ENCODE measurements at regions not wholly inside any gene's neighbourhood (a gene's known extent, or its start where the extent isn't known, plus 50 kb on each side); places are given as distances from the start of the nearest gene placed in this dataset.

DNA sequence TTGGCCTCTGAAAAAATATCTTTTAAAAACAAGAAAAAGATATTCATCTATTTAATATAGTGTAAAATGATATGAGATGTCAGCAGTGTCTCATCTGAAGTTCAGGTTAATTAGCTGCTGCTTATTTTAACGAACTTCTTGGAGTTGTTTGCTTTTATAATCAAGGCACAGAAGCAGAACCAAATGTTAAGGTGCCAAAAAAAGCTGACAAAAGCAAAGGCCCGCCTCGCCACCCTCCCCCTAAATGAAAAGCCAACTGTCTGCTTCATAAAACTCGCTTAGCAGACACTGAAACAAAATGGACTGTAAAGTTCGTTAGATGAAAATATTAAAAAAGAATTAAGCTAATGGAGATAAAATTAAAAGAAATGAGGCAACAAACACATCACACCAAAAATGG lies 562.6 kb downstream of the ZEB2 start:
- TF ChIP-seq POLR2A (IDR thresholded peaks at IDR 0.05; ENCODE audit: low read length) (no peak), GATA1 (IDR thresholded peaks at IDR 0.05; ENCODE audit: low read depth, low read length) (no peak)
- no peak for DNase-seq

DNA sequence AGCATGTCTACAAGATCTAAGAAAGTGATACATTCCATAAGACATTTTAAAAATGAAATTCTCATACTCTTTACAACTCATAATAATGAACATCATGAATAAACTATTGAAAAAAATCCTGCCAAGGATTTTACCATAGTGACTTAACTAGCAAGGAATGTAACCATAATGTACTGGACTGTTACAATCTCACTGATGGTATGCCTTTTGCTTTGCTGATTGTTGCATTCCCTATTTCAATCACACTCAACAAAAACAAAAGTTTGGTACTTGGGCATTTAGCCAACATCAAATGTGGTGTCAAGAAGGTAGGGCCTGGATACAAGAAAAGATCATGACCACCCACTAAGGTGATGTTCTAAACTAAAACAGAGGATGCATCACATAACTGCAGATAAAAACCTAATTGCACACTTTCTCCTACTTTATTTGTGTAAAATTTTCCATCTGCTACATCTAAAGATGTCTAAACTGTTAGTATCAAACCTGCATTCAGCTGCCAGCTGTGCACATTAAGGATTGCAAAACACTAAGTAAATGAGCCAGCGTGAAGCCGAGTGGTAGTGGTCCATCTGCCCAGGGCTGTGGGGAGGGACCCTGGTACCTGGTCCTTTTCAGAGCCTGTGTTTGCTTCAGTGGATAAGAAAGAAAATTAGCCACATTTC lies 564.4 kb downstream of the ZEB2 start:
- no peak for TF ChIP-seq POLR2A (IDR thresholded peaks at IDR 0.05; ENCODE audit: low read length)
- no peak for TF ChIP-seq GATA1 (IDR thresholded peaks at IDR 0.05; ENCODE audit: low read depth, low read length)
- DNase-seq = no peak

DNA sequence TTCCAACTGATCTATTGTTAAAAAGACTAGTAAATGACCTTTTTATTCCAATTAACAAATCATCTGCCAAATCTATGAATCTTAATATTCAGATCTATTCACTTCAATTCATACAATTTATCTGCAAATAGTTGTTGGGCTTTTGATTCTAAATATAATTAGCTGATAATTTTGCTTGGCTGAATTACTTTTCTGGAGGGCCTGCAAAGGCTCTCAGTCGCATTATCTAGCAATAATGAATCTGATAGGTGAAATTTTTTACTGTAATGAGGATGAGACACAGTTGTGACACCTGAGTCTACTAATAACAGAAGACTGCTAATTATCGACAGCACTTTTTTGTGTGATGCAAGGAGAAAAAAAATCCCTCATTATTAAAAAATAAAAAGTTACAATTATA lies 565.1 kb downstream of the ZEB2 start:
- no peak for TF ChIP-seq GATA1 (IDR thresholded peaks at IDR 0.05; ENCODE audit: low read depth, low read length)
- TF ChIP-seq POLR2A (IDR thresholded peaks at IDR 0.05; ENCODE audit: low read length) = no peak
- no peak for DNase-seq

DNA sequence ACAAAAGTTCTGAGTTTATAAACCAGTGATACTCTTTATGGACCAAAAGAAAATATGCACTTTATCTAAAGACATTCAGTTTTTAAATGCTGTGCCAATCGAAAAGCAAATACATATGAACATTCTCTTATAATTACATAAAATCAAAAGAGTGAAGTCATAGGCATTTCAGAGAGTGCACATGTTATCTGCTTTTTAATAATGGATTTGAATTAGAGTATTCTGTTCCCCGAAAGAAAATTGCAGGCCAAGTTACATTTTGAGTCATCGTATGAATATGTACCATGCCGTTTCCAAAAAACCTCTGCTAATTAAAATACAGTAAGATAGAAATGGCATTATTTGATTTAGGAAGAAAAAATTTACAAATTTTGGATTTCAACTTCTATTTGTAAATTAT lies 565.7 kb downstream of the ZEB2 start:
- no peak for TF ChIP-seq POLR2A (IDR thresholded peaks at IDR 0.05; ENCODE audit: low read length)
- no peak for TF ChIP-seq GATA1 (IDR thresholded peaks at IDR 0.05; ENCODE audit: low read depth, low read length)
- DNase-seq = no peak

DNA sequence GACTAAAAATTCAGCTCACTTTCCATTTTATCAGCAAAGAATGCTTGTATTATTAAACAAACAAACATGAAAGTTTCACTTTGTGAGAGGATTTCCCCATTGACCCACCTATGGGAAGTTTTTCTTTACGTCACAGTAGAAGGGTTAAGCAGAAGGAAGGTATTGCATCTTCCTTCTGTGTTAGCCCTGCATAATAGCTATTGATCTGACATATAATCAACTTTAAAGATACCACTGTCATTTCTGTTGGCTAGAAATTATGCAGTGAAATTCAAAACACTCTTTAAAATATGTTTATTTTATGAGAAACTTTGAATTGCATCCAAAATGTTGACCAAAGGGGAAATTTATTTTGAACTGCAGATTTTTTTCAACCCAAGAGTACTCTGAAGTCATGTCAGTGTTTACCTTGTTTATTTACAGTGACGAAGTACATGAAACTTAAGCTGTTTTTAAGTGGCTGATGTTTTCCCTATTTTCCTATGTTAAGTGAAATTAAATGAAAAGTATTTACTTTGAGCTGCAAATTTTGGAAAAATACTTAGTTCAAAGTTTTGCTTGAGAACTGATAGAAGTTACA lies 566.4 kb downstream of the ZEB2 start:
- no peak for TF ChIP-seq POLR2A (IDR thresholded peaks at IDR 0.05; ENCODE audit: low read length)
- no peak for TF ChIP-seq GATA1 (IDR thresholded peaks at IDR 0.05; ENCODE audit: low read depth, low read length)
- DNase-seq = no peak

DNA sequence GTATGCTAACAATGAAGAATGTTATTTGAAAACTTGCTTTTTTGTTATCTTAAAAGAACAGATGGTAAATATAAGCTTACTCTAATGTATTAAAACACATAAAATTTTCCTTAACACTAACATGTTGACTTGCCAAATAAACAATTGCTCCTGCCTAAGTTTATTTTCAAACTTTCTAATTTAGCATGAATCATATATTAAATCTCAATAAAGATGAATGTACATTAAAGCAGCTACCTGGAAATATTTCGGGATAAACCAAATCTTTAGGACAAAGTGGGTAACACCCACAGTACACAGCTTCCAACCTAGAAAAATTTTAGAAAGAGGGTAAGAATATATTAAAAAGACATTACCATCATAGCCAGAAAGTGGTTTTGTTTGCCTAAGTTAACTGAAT lies 567.4 kb downstream of the ZEB2 start:
- DNase-seq = no peak
- TF ChIP-seq GATA1 (IDR thresholded peaks at IDR 0.05; ENCODE audit: low read depth, low read length) (no peak), POLR2A (IDR thresholded peaks at IDR 0.05; ENCODE audit: low read length) (no peak)

DNA sequence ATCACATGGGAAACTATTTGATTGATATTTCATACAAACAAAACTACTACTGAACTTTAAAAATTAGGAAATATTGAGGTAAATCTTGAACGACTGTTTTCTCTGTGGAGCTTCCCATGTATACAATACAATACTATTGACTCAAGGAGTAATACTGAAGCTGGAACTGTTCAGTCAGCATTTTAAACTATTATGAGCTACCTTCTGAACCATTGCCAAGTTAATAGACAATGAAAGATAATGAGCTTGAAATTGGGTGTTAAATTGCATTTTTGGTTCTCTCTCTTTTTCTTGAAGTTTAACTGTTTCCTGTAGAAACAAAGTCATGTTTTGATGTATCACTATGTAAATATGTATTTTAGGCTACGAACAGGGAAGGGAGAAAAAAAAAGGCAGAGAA lies 569.2 kb downstream of the ZEB2 start:
- no peak for DNase-seq
- TF ChIP-seq GATA1 (IDR thresholded peaks at IDR 0.05; ENCODE audit: low read depth, low read length) (no peak), POLR2A (IDR thresholded peaks at IDR 0.05; ENCODE audit: low read length) (no peak)

DNA sequence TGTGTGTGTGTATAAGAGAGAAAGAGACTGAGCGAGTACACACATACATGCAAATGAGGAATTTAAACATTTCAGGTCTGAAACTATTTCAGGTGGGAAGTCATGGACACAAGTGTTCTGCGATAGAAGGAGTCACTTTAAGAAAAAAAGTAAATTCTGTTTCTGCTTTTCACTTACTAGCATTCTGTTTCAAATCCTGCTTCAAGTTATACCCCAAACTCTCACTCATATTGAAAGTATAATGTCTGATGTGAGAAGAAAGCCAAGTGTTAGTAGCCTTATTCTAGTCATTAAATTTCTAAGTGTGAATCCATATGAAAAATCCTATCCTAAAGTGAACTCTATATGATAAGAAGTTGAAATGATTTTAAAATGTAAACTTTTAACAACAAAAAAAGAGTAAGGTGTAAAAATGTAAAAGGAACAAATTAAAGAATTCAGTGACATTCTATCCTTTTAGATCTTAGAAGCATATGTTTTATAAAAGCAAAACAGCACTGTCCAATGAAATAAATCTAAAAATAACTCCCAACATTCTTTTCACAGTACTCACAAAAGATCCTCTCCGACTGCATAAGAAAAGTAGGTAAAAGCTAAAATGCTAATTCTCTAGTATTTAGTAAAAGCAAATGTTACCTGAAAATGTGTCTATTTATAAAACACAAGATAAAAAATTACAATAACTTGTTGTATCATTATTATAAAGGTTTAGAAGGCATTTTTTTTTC lies 570.6 kb downstream of the ZEB2 start:
- DNase-seq = no peak

DNA sequence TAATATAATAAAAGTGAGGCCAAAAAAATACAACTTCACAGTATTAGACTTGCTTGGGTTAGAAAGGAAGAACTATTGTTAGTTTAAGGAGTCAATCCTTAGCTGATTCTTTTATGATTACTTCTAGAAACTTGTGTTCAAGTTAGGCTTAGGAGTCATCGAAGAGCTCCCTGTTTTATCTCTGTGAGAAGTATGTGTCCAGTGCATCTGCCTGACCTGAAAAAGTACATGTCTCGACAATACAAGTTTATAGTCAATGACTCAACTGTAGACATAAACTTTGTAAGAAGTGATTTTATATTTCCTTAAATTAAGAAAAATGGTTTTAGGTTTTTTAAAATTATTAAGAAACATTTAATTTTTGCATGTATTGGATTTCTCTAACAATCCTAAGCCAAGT lies 571.2 kb downstream of the ZEB2 start:
- DNase-seq = no peak

More for the DNA sequence above, 570.6 kb downstream of the ZEB2 start:
- TF ChIP-seq POLR2A (IDR thresholded peaks at IDR 0.05; ENCODE audit: low read length) (no peak), GATA1 (IDR thresholded peaks at IDR 0.05; ENCODE audit: low read depth, low read length) (no peak)

DNA sequence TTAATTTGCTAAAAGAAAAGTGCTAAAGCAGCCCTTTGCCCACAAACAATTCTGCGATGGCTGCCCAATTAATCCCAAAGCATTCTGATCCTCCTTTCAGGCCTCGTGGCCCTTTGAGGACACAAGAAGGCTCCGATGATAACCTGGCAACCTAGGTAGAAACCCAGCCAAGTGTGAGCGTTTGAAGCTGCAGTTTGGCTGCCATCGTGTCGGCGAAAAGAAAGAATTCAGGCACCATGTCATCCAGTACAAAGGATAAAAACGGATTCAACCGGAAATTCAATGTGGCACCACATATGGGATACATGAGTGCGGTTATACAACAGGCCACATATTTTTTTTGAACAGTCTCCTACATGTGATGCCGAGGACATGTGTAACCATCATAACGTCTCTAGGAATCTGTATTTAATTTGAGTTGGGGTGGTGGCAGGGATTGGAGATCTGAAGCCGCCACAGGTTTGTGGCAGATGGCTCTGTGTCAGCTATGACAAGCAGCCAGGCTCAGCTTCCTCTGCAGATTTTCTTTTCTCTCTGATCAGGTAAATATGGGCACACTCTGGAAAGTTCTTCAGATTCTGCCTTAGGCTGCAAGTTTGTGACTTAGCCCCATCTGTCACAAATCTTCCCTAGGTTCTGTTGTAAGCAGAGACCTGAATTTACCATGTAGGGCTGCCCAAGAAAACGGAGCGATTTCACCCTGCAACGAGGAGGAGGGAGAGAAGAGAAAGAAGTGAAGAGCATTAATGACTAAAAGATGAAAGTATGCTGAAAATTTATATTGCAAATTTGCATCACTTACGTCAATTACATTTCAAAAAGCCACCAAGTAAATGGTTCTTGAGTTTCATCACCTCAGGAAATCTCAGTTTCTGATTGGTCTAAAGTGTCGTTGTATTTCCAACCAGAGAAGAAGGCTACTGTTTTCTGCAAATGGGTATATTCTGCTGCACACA lies 573.2 kb downstream of the ZEB2 start:
- no peak for DNase-seq
- TF ChIP-seq POLR2A (IDR thresholded peaks at IDR 0.05; ENCODE audit: low read length) = no peak

More for the DNA sequence above, 571.2 kb downstream of the ZEB2 start:
- TF ChIP-seq POLR2A (IDR thresholded peaks at IDR 0.05; ENCODE audit: low read length) (no peak), GATA1 (IDR thresholded peaks at IDR 0.05; ENCODE audit: low read depth, low read length) (no peak)

DNA sequence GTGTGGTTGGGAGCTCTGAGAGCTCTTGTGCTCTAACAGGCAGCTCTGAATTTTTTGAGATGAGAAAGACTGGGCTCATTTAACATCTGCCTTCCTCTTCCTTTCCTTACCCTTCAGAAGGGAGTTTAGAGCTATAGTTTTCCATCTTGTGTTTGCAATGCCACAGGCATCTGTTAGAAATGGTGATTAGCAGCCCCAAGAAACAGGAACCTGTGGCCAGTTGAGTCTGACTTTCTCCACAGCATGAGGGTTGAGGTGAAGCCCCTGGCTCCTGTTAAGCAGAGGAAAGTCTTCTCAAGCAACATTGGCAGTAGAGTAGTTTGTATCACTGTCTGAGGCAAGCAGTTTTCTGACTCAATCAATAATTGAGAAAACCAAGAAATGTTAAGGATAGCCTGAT lies 577.4 kb downstream of the ZEB2 start:
- TF ChIP-seq GATA1 (IDR thresholded peaks at IDR 0.05; ENCODE audit: low read depth, low read length) (no peak), POLR2A (IDR thresholded peaks at IDR 0.05; ENCODE audit: low read length) (no peak)
- DNase-seq = no peak

DNA sequence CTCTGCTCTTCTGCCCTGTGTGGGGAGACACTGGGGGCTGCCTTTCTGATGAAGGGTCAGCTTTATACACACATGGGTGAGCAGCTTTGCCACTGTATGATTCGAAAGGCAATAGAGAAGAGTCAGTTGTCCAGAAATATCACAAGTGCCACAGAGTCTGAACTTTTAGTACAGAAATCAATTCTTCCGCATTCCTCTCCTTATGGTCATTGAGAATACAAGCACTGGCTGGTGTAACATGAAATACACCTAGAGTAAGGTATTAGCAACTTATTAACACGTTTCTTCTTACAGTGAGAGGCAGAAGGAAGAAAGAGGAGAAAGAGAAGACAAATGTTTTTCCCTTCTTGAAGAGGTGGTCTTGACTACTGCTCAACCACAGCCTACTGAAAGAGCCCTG lies 579.2 kb downstream of the ZEB2 start:
- DNase-seq = no peak
- no peak for TF ChIP-seq POLR2A (IDR thresholded peaks at IDR 0.05; ENCODE audit: low read length)
- TF ChIP-seq GATA1 (IDR thresholded peaks at IDR 0.05; ENCODE audit: low read depth, low read length) = no peak

DNA sequence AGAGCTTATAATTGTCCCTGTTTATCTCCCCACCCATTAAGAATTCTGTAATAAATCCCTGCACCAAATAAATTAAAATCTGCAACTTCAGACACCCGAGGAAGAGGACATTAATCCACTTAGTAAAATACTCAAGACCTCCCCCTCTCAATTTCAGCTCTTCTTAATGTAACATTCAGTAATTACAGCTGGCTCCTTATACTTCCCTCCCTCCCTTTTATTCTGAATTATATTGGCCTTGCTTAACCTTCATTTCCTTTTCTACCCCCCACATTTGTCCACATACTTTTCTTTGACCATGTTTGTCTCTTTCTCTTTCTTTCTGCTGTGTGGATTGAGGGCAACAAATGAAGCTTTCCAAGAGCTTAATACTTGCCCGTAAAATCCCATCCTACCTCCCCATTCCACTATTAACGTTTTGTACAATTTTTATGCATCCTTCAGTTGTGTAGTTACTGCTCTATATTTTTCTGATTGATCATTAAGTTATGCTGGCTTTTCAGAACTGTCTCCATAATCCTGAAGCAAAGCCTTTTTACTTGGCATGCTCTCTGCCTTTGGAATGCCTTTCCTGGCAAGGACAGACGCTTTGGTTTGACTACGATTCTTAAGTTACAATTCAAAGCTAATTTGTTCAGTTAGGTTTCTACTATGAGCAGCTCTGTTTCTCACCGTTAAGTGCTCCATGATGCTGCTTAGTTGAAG lies 580.1 kb downstream of the ZEB2 start:
- DNase-seq = no peak
- TF ChIP-seq GATA1 (IDR thresholded peaks at IDR 0.05; ENCODE audit: low read depth, low read length) = no peak

All from erythroblast (primary cell).